GM21423 (cell line): ENCODE measurements at regions not wholly inside any gene's neighbourhood (a gene's known extent, or its start where the extent isn't known, plus 50 kb on each side); places are given as distances from the start of the nearest gene placed in this dataset.

Experiments used
- ATAC-seq: cut with Tn5 transposase; IDR thresholded peaks from one replicate; pipeline ENCODE4 v1.9.1; 2021; ENCODE audit warnings: mild to moderate bottlenecking, moderate library complexity; ENCODE audit not compliant: unreplicated experiment

GRCh38 chr4:28709891-28710290 is 1849.2 kb downstream of the STIM2 start:
- ATAC-seq = no peak

GRCh38 chr4:28723371-28723770 is 1862.7 kb downstream of the STIM2 start:
- ATAC-seq = no peak

- no peak for ATAC-seq
Measured at GRCh38 chr4:28724239-28724638, 1863.6 kb downstream of the STIM2 start.

- no peak for ATAC-seq
Measured at GRCh38 chr4:28730304-28730703, 1869.7 kb downstream of the STIM2 start.

GRCh38 chr4:28744066-28744465 is 1883.4 kb downstream of the STIM2 start:
- no peak for ATAC-seq

GRCh38 chr4:28754376-28754775 is 1893.7 kb downstream of the STIM2 start:
- ATAC-seq = no peak

GRCh38 chr4:28755081-28755480 is 1894.4 kb downstream of the STIM2 start:
- ATAC-seq = no peak

GRCh38 chr4:28759064-28759463 is 1898.4 kb downstream of the STIM2 start:
- ATAC-seq = no peak

- no peak for ATAC-seq
Measured at GRCh38 chr4:28760003-28760402, 1899.4 kb downstream of the STIM2 start.

- ATAC-seq = no peak
Measured at GRCh38 chr4:28772066-28772465, 1911.4 kb downstream of the STIM2 start.

- ATAC-seq = no peak
Measured at GRCh38 chr4:28772788-28773187, 1912.1 kb downstream of the STIM2 start.

GRCh38 chr4:28774344-28774743 is 1913.7 kb downstream of the STIM2 start:
- ATAC-seq = no peak

- ATAC-seq = no peak
Measured at GRCh38 chr4:28776004-28776403, 1915.4 kb downstream of the STIM2 start.

- no peak for ATAC-seq
Measured at GRCh38 chr4:28784188-28784587, 1923.5 kb downstream of the STIM2 start.

GRCh38 chr4:28787947-28788346 is 1927.3 kb downstream of the STIM2 start:
- no peak for ATAC-seq

- no peak for ATAC-seq
Measured at GRCh38 chr4:28788929-28789490, 1928.4 kb downstream of the STIM2 start.

- ATAC-seq = no peak
Measured at GRCh38 chr4:28792917-28793597, 1927.1 kb upstream of the PCDH7 start.

GRCh38 chr4:28799696-28800095 is 1920.5 kb upstream of the PCDH7 start:
- ATAC-seq = no peak

- ATAC-seq = no peak
Measured at GRCh38 chr4:28811025-28811424, 1909.1 kb upstream of the PCDH7 start.

- no peak for ATAC-seq
Measured at GRCh38 chr4:28822163-28822562, 1898.0 kb upstream of the PCDH7 start.

- no peak for ATAC-seq
Measured at GRCh38 chr4:28827866-28828265, 1892.3 kb upstream of the PCDH7 start.

- ATAC-seq = no peak
Measured at GRCh38 chr4:28831867-28832266, 1888.3 kb upstream of the PCDH7 start.

GRCh38 chr4:28832444-28832843 is 1887.7 kb upstream of the PCDH7 start:
- no peak for ATAC-seq
